ENCODE measurements at regions not wholly inside any gene's neighbourhood (a gene's known extent, or its start where the extent isn't known, plus 50 kb on each side); places are given as distances from the start of the nearest gene placed in this dataset.
"Not testable (repeated sequence)": the region's sequence is repeated elsewhere in the genome, so short reads cannot be mapped to it uniquely, and the experiment has no call there.

- DNase-seq = no peak
Observed at GRCh38 chr7:152949790-152950189, 190.2 kb downstream of the ACTR3B start.

GRCh38 chr7:152956006-152956405, 196.5 kb downstream of the ACTR3B start:
- no peak for DNase-seq

DNA sequence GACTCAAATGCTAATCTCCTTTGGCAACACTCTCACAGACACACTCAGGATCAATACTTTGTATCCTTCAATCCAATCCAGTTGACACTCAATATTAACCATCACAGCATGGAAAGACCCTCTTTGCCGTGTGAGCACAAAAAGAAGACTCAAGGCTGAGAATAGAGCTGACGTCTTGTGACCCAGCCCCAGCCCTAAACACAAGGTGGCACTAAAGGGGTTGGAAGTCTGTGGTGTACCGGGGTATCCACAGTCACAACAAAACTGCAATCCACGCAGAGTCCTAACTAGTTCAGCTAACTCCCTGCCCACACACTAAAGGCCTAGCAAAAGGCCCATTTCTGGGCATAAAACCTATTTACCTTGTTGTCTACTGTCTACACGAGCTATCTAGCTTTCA, 200.1 kb downstream of the ACTR3B start:
- no peak for DNase-seq

DNA sequence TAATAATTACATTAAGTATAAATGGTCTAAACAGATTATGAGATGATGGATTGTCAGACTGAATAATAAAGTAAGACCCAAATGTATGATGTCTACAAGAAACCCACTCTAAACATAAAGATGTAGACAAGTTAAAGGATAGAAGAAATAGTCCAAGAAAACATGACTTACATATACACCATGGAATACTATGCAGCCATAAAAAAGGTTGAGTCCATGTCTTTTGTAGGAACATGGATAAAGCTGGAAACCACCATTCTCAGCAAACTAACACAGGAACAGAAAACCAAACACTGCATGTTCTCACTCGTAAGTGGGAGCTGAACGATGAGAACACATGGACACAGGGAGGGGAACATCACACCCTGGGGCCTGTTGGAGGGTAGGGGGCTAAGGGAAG, 202.2 kb downstream of the ACTR3B start:
- DNase-seq = not testable (repeated sequence)

DNA sequence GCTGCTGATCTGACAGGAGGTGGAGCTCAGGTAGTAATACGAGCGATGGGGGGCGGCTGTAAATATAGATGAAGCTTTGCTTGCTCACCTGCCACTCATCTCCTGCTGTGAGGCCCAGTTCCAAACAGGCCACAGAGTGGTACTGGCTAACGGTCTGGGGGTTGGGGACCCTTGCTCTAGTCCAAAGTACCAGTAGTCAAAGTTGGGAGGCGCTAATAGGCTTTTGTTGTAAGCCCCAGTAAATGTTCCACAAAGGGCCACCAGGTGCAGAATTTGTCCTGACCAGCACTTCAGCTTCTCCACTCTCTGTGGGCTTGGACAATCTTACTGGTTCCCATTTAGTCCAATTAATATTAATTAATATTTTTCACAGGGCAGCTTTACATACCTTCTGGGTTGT, 206.6 kb downstream of the ACTR3B start:
- DNase-seq = no peak

GRCh38 chr7:152967958-152968357, 208.4 kb downstream of the ACTR3B start:
- DNase-seq = no peak

DNA sequence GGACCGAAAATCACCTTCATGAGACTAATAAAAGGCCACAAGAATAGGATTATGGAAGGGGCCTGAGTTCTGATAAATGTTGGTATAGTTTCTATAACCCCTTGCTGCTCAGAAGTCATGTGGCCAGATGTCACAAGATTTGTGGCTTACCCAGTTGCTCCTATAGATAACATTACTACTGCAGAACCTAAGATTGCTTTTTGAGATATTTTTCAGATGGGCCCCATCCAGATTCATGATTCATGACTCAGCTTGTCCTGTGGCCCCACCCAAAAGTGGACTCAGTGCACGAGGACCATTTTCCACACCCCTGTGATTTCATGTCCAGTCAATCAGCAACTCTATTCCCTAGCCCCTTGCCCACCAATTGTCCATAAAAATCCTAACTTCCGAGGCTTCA, 209.0 kb downstream of the ACTR3B start:
- DNase-seq = no peak

DNA sequence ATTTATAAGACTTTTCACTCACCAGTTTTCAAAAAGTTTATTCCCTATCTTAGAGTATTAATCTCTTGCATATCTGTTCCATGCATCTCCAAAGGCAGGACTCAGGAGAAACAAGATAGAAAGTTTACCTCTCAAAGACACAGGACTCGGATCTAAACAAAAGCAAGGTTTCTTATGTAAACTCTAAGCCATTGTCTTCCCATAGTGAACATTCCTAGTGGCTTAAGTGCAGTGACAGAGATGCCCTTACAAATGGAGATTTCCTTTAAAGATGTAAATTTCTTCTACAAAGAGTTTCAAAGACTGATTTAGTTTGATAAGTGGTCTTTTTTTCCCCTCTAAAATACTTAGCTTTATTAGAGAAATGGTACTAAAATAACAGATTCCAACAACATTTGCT, 209.8 kb downstream of the ACTR3B start:
- DNase-seq = no peak

DNA sequence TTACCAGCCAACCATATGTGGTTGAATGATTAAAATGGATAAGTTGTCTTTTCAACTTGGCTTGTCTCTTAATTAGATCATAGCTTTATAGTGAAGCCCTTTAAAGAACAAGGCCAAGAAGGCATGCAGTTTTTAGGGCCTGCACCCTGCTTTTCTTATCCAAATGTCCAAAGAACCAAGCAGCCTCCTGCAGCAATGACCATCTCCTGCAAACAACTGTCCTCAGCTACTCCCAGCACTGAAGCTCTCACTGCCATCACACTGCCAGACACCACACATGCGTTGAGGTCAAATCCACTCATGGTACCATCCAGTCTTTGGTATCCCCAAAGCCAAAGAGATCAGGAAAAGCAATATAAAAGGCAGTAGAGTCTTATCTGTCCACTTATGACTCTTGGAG, 210.3 kb downstream of the ACTR3B start:
- DNase-seq = no peak

DNA sequence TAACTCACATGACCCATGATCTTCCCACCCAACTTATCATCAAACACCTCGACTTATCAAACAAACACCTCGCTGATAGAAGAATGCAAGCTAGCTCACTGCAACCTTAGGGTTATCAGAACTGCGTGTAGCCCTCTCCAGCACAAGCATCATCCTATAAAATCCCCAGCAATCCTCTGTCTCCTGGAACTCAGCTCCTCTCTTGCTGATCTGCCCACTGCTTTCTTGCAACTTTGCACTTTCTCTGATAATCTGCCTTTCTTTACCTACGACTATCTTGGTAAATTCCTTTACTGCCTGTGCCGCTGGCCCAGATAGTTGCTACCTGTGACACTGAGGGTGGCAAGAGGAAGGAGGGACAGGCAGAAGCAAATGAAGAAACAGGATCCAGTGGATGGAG, 210.9 kb downstream of the ACTR3B start:
- no peak for DNase-seq

GRCh38 chr7:152974577-152974976, 215.0 kb downstream of the ACTR3B start:
- DNase-seq = no peak

DNA sequence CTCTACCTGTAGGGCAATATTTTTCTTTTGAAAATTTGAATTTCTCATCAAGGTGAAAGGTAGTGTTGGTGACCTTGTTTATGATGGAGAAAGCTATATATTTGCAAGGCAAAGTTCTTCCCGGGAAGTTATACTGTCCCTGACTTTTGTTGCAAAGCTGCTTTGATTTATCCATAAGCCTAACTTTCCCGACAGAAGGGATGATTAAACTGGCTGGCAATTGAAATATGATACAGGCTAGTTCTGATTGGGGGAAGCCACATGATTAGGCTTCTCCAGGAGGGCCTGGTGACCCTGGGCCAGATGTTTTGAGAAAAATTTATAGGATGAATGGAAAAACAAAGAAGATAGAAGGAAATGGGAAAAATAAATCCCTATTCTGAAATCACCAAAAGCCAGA, 215.5 kb downstream of the ACTR3B start:
- no peak for DNase-seq

GRCh38 chr7:152979376-152979775, 219.8 kb downstream of the ACTR3B start:
- DNase-seq = no peak

- DNase-seq = no peak
Observed at GRCh38 chr7:152984421-152984820, 224.9 kb downstream of the ACTR3B start.

DNA sequence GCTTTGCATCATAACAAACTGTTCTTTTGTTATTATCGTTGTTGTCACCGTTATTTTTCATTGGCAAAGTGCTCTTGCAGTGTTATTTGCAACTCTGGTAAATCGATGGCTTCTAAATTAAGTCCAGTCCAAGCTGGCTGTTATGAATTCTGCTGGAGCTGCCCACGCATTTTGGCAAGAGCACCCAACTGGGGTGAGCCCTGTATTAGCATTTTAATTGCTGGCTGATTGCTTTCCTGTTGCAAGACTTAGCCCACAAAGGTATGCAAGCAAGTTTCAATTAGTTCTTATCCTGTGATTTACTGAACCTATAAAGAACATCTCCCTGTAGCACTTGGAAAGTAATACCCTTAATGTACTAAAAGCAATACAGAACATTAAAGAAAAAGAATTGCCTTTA, 226.8 kb downstream of the ACTR3B start:
- no peak for DNase-seq

DNA sequence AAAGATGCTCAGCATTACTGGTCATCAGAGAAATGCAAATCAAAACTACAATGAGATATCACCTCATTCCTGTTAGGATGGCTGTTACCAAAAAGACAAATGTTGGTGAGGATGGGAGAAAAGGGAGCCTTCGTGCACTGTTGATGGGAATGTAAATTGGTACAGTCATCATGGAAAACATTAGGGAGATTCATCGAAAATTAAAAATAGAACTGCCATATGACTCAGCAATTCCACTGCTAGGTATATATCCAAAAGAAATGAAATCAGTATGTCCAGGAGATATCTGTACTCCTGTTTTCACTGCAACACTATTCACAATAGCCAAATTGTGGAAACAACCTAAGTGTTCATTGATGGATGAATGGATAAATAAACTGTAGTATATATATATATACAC, 228.1 kb downstream of the ACTR3B start:
- DNase-seq = no peak

- DNase-seq = no peak
Observed at GRCh38 chr7:152989889-152990380, 230.4 kb downstream of the ACTR3B start.

DNA sequence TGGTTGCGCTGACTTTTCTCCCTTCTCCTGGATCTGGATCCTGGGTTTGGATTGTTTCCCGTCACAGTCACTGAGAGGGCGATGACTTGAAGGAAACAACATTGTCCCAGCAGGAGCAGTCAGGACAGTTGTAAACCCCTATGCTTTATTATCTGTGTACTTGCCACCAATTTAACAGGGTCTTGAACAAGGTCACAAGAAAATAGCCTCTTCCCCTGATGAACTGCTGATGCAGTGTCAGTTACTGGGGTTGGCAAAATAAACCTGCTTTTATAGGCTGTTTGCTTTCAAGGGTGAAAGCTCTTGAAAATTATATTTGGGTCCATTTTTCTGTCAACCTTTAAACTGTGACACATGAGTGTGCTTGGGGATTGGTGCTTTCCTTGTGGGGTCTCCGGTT, 238.9 kb downstream of the ACTR3B start:
- no peak for DNase-seq

DNA sequence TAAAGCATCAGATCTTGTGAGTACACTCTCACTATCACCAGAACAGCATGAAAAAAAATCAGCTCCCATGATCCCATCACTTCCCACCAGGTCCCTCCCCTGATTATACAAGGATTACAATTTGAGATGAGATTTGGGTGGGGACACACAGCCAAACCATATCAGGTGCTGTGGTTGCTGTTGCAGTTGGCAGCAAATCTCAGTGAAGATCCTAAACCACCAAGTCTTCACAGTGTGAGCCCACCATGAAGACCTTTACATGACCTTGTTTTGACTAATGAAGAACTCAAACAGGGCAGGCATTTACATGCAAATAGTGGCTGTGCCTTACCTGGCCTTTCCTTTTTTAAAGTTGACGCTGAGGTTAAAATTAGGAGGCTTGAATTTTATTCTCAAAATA, 242.6 kb downstream of the ACTR3B start:
- no peak for DNase-seq

GRCh38 chr7:153002572-153002971, 243.0 kb downstream of the ACTR3B start:
- DNase-seq = no peak

GRCh38 chr7:153004341-153004740, 244.8 kb downstream of the ACTR3B start:
- no peak for DNase-seq

GRCh38 chr7:153005750-153006435, 246.3 kb downstream of the ACTR3B start:
- DNase-seq = no peak

GRCh38 chr7:153006452-153006851, 246.9 kb downstream of the ACTR3B start:
- no peak for DNase-seq

DNA sequence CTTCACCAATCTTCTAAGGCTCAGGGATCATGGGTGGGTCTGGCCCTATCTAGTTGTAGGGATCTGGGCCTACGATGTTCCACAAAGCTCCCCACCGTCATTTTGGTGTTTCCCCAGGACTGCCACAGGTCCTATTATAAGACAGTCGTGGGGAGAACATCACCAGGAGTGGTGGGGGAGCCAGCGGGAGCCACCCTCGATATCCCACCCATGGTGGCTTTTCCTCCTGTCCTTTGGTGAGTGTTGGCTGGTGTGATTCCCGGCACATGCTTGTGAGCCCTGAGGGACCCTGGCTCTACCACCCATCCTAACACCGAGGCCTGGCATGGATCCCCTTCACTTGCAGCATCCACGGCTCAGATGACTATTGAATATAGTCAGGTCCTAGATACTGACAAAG, 247.4 kb downstream of the ACTR3B start:
- DNase-seq = no peak

DNA sequence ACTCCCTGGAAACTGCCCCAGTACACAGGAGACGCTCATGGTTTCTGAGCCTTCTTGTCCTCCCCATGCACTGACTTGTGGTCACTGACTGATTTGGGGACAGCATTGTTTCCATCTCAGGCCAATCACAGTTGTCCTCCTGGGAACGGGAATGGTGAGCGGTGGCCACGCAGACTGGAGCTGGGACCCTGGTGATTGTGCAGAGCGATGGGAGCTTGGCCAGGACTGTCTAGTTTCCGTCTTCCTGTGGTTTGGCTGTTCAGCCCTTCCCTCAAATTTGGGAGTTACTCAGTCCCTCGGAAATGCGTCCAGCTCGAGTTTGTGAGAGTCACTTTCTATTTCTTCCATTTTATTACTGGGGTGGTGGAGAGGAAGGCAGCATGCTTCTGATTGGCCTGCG, 250.9 kb downstream of the ACTR3B start:
- DNase-seq = no peak

All from NCI-H2029 treated with DMSO at 0.1 percent for 48 hours (cell line).